ENCODE measurements at regions not wholly inside any gene's neighbourhood (a gene's known extent, or its start where the extent isn't known, plus 50 kb on each side); places are given as distances from the start of the nearest gene placed in this dataset.

DNA sequence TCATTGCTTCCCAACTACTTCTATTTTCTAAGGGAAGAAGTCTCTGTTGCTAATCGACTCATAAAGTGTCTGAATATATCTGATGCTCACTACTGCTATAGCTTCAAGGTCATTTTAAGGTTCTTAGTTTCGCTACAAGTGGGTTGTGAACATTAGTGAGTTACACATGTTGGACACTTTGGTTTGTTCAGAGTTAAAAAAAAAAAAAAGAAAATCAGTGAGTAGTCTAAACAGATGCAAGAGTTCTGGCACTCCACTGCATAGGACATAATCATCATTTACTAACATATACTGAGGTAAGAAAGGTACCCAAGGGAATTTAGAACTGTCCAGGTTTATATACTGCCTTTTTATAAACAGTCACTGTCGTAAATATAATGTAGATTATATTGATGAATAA is 108.8 kb downstream of the KLF12 start:
- H3K36me3 ChIP-seq (ENCODE audit: insufficient read depth, low read length) = peaks cover 26% of the 10 kb centered on the region
- no peak overlapping the region for H3K9ac ChIP-seq (ENCODE audit: low read length)
- DNase-seq = no peak
- H3K27ac ChIP-seq (ENCODE audit: low read length) = no peak overlapping the region
- H3K4me1 ChIP-seq (ENCODE audit: low read length) = peaks cover 57% of the 10 kb centered on the region
- H3K79me2 ChIP-seq (ENCODE audit: low read length) = peaks cover 94% of the 10 kb centered on the region
- H3K9me3 ChIP-seq (ENCODE audit: low read length) = no peaks in the 10 kb centered on the region
- no peaks in the 10 kb centered on the region for H3K9me2 ChIP-seq (replicated peaks; ENCODE audit: insufficient read depth, low read length)
- H3K4me2 ChIP-seq (ENCODE audit: low read depth, low read length, poor library complexity, severe bottlenecking) = peak overlapping the region; percentile 76
- H3K27me3 ChIP-seq (ENCODE audit: low read length) = no peaks in the 10 kb centered on the region
- H2AFZ ChIP-seq (ENCODE audit: low read length) = no peak overlapping the region
- no peaks in the 10 kb centered on the region for H4K20me1 ChIP-seq (ENCODE audit: insufficient read depth, low read depth, low read length)
- H3K4me3 ChIP-seq (ENCODE audit: low read length) = no peak overlapping the region

DNA sequence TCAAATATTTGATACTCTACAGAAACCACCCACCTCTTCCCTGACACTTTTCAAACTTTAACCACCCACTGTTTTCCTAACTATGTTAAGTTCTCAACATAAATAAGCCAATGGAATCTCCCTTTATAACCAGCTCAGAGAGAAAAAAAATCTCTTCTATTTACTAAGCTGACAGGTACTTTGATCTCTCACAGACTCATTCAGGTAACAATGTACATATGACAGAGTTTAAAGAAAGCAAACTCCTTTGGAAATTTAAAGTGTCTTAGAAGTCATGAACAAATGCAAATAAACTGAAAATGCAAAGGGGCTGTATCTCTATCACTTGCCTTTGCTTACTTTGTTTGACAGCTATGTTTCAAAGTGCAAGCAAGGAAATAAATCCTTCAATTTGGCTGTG is 109.3 kb downstream of the KLF12 start:
- no peaks in the 10 kb centered on the region for H3K9me3 ChIP-seq (ENCODE audit: low read length)
- no peak for DNase-seq
- H3K9me2 ChIP-seq (replicated peaks; ENCODE audit: insufficient read depth, low read length) = no peaks in the 10 kb centered on the region
- no peaks in the 10 kb centered on the region for H3K27me3 ChIP-seq (ENCODE audit: low read length)
- H2AFZ ChIP-seq (ENCODE audit: low read length) = no peak overlapping the region
- peaks cover 56% of the 10 kb centered on the region for H3K4me1 ChIP-seq (ENCODE audit: low read length)
- no peak overlapping the region for H3K27ac ChIP-seq (ENCODE audit: low read length)
- peak overlapping the region; percentile 76 for H3K4me2 ChIP-seq (ENCODE audit: low read depth, low read length, poor library complexity, severe bottlenecking)
- peaks cover 94% of the 10 kb centered on the region for H3K79me2 ChIP-seq (ENCODE audit: low read length)
- no peak overlapping the region for H3K9ac ChIP-seq (ENCODE audit: low read length)
- H3K4me3 ChIP-seq (ENCODE audit: low read length) = no peak overlapping the region
- peaks cover 26% of the 10 kb centered on the region for H3K36me3 ChIP-seq (ENCODE audit: insufficient read depth, low read length)
- no peaks in the 10 kb centered on the region for H4K20me1 ChIP-seq (ENCODE audit: insufficient read depth, low read depth, low read length)

DNA sequence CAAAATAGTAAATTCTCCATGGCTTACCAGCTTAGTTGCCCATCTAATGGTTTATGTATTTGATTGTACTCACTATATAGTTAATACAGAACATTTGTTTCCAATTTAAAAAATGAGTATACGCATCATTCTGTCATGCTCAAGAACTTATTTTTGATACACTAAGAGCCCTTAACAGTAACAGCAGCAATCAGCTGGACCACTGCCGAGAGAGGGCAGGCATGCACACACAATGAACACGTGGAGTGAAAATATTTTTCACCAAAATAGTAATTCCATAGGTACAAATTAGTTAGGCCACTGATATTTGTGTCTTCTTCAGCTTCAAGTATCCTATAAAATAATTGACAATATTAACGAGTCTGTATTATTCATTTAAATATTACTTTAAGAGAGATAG is 109.9 kb downstream of the KLF12 start:
- Histone ChIP-seq H3K27ac (ENCODE audit: low read length) (no peak overlapping the region), H3K36me3 (ENCODE audit: insufficient read depth, low read length) (peaks cover 26% of the 10 kb centered on the region), H3K27me3 (ENCODE audit: low read length) (no peaks in the 10 kb centered on the region), H3K9ac (ENCODE audit: low read length) (no peak overlapping the region), H3K9me3 (ENCODE audit: low read length) (no peaks in the 10 kb centered on the region), H3K9me2 (replicated peaks; ENCODE audit: insufficient read depth, low read length) (no peaks in the 10 kb centered on the region), H3K4me2 (ENCODE audit: low read depth, low read length, poor library complexity, severe bottlenecking) (no peak overlapping the region), H4K20me1 (ENCODE audit: insufficient read depth, low read depth, low read length) (no peaks in the 10 kb centered on the region), H3K4me1 (ENCODE audit: low read length) (peaks cover 56% of the 10 kb centered on the region), H3K4me3 (ENCODE audit: low read length) (no peak overlapping the region), H2AFZ (ENCODE audit: low read length) (no peak overlapping the region), H3K79me2 (ENCODE audit: low read length) (peaks cover 94% of the 10 kb centered on the region)
- DNase-seq = no peak

DNA sequence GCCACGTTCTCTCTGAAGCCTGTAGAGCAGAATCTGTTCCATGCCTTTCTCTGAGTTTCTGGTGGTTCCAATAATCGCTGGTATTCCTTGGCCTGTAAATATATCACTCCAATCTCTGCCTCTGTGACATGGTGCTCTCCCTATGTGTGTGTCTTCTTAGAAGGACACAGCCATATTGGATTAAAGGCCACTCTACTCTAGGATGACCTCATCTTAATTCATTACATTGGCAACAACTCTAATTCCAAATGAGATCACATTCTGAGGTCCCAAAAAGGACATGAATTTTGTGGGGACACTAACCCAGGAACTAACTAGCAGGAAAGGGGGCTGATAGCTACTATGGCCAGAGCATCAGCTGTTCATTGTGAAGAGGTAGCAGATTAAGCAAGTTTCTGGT is 110.7 kb downstream of the KLF12 start:
- H3K9me3 ChIP-seq (ENCODE audit: low read length) = no peaks in the 10 kb centered on the region
- H3K27me3 ChIP-seq (ENCODE audit: low read length) = no peaks in the 10 kb centered on the region
- H4K20me1 ChIP-seq (ENCODE audit: insufficient read depth, low read depth, low read length) = no peaks in the 10 kb centered on the region
- H3K36me3 ChIP-seq (ENCODE audit: insufficient read depth, low read length) = peaks cover 26% of the 10 kb centered on the region
- H3K9ac ChIP-seq (ENCODE audit: low read length) = no peak overlapping the region
- H3K27ac ChIP-seq (ENCODE audit: low read length) = no peak overlapping the region
- H3K9me2 ChIP-seq (replicated peaks; ENCODE audit: insufficient read depth, low read length) = no peaks in the 10 kb centered on the region
- peaks cover 94% of the 10 kb centered on the region for H3K79me2 ChIP-seq (ENCODE audit: low read length)
- no peak overlapping the region for H3K4me3 ChIP-seq (ENCODE audit: low read length)
- H3K4me2 ChIP-seq (ENCODE audit: low read depth, low read length, poor library complexity, severe bottlenecking) = no peak overlapping the region
- peaks cover 56% of the 10 kb centered on the region for H3K4me1 ChIP-seq (ENCODE audit: low read length)
- H2AFZ ChIP-seq (ENCODE audit: low read length) = no peak overlapping the region
- DNase-seq = no peak

DNA sequence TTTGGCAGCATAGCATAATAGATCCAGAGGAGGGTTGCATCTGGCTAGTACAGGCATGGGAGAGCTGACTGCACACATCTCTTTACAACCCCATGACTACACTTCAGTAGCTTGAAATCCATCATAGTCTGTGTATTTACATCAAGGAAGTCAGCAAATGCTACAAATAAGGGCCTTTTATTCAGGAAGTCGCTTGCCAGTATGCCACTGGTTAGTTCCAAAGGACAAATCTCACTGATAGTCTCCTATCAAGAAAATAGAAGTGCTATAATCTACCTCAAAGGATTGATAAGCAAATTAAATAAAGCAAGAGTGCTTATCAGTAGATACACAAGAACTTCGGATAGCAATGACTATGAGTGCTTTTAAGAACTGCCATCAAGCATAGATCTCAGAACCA is 112.7 kb downstream of the KLF12 start:
- Histone ChIP-seq H3K79me2 (ENCODE audit: low read length) (peaks cover 92% of the 10 kb centered on the region), H3K27me3 (ENCODE audit: low read length) (no peaks in the 10 kb centered on the region), H3K9me3 (ENCODE audit: low read length) (no peaks in the 10 kb centered on the region), H3K4me2 (ENCODE audit: low read depth, low read length, poor library complexity, severe bottlenecking) (no peak overlapping the region), H3K9me2 (replicated peaks; ENCODE audit: insufficient read depth, low read length) (no peaks in the 10 kb centered on the region), H4K20me1 (ENCODE audit: insufficient read depth, low read depth, low read length) (no peaks in the 10 kb centered on the region), H3K27ac (ENCODE audit: low read length) (no peak overlapping the region), H3K9ac (ENCODE audit: low read length) (no peak overlapping the region), H3K36me3 (ENCODE audit: insufficient read depth, low read length) (peaks cover 26% of the 10 kb centered on the region), H3K4me3 (ENCODE audit: low read length) (no peak overlapping the region), H2AFZ (ENCODE audit: low read length) (no peak overlapping the region), H3K4me1 (ENCODE audit: low read length) (peaks cover 53% of the 10 kb centered on the region)
- DNase-seq = no peak

DNA sequence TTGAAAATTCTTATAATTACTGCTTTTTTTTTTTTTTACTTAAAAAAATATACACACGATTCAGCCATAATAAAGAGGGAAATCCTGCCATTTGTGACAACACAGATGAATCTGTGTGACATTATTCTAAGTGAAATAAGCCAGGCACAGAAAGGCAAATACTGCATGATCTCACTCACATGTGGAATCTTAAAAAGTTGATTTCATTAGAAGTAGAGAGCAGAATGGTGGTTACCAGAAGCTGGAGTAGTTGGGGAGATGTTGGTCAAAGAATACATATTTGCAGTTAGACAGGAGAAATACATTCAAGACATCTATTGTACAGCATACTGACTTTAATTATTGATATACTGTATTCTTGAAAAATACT is 116.2 kb downstream of the KLF12 start:
- DNase-seq = no peak
- Histone ChIP-seq H3K79me2 (ENCODE audit: low read length) (peaks cover 92% of the 10 kb centered on the region), H3K9me2 (replicated peaks; ENCODE audit: insufficient read depth, low read length) (no peaks in the 10 kb centered on the region), H3K9ac (ENCODE audit: low read length) (peak overlapping the region; percentile 18; the same call in 1 of the 2 replicates), H3K4me2 (ENCODE audit: low read depth, low read length, poor library complexity, severe bottlenecking) (peak overlapping the region; percentile 49), H3K27me3 (ENCODE audit: low read length) (no peaks in the 10 kb centered on the region), H3K4me3 (ENCODE audit: low read length) (no peak overlapping the region), H4K20me1 (ENCODE audit: insufficient read depth, low read depth, low read length) (no peaks in the 10 kb centered on the region), H3K36me3 (ENCODE audit: insufficient read depth, low read length) (peaks cover 7% of the 10 kb centered on the region; the same call in 1 of the 2 replicates), H3K9me3 (ENCODE audit: low read length) (no peaks in the 10 kb centered on the region), H3K27ac (ENCODE audit: low read length) (peak overlapping the region; percentile 63), H2AFZ (ENCODE audit: low read length) (no peak overlapping the region), H3K4me1 (ENCODE audit: low read length) (peaks cover 53% of the 10 kb centered on the region)

DNA sequence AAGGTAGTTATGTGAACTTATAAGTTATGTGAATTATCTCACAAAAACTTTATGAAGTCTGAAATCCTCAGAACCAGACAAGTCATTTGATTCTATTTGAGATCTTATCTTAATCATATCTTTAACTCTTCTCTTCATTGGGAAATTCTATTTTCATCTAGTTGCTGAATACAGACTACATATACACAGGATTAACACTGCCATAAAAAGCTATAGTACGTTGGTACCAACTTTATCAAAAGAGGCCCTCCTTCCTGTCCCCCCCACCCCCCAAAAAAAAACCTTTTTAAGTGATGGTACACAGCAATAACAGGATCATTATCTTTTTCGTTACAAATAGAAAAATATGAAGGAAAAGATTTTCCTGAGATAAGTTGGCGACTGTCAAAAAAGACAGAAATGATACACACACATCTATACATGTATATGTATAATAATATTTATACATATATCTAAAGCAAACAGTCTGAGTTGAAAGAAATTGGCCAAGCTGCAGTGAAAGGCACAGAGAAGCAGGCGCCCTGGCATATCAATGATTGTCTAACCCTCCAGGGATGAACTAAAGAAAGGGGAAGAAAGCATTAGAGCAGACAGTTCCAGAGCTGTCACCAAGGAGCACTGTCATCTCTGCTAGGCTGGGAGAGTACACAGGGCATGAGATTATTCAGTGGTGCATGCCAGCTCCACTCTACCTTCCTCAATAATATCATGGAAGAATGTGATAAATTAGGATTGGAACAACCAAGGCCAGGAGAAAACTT is 116.7 kb downstream of the KLF12 start:
- H3K9me3 ChIP-seq (ENCODE audit: low read length) = no peaks in the 10 kb centered on the region
- peak overlapping the region; percentile 63 for H3K27ac ChIP-seq (ENCODE audit: low read length)
- H3K9me2 ChIP-seq (replicated peaks; ENCODE audit: insufficient read depth, low read length) = no peaks in the 10 kb centered on the region
- H3K4me2 ChIP-seq (ENCODE audit: low read depth, low read length, poor library complexity, severe bottlenecking) = peak overlapping the region; percentile 49
- peaks cover 59% of the 10 kb centered on the region for H3K4me1 ChIP-seq (ENCODE audit: low read length)
- peaks cover 4% of the 10 kb centered on the region; the same call in 1 of the 2 replicates for H3K36me3 ChIP-seq (ENCODE audit: insufficient read depth, low read length)
- H4K20me1 ChIP-seq (ENCODE audit: insufficient read depth, low read depth, low read length) = no peaks in the 10 kb centered on the region
- DNase-seq = peak; percentile 66
- H3K9ac ChIP-seq (ENCODE audit: low read length) = peak overlapping the region; percentile 18; the same call in 1 of the 2 replicates
- no peak overlapping the region for H3K4me3 ChIP-seq (ENCODE audit: low read length)
- H3K27me3 ChIP-seq (ENCODE audit: low read length) = no peaks in the 10 kb centered on the region
- H3K79me2 ChIP-seq (ENCODE audit: low read length) = peaks cover 92% of the 10 kb centered on the region
- no peak overlapping the region for H2AFZ ChIP-seq (ENCODE audit: low read length)

DNA sequence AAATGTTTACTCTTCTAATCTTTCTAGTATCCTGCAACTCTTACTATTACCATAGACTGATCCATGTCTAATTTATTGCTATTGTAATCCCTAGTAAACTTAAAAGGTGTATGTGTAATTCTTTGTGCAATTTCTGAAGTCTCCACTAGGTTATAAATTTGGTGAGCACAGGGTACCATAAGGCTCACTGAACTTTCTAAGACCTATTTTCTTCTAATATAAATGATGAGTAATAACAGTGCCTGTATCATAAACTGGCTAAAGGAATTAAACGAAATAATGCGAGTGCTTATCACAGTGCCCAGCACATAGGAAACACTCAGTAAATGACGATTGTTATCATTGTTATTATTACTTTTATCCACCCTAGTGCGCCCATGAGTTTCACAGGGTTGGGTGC is 119.1 kb downstream of the KLF12 start:
- Histone ChIP-seq H3K79me2 (ENCODE audit: low read length) (peaks cover 94% of the 10 kb centered on the region), H3K4me2 (ENCODE audit: low read depth, low read length, poor library complexity, severe bottlenecking) (no peak overlapping the region), H3K27me3 (ENCODE audit: low read length) (no peaks in the 10 kb centered on the region), H3K36me3 (ENCODE audit: insufficient read depth, low read length) (peaks cover 4% of the 10 kb centered on the region; the same call in 1 of the 2 replicates), H3K9me3 (ENCODE audit: low read length) (no peaks in the 10 kb centered on the region), H3K9ac (ENCODE audit: low read length) (no peak overlapping the region), H3K9me2 (replicated peaks; ENCODE audit: insufficient read depth, low read length) (no peaks in the 10 kb centered on the region), H2AFZ (ENCODE audit: low read length) (no peak overlapping the region), H3K4me1 (ENCODE audit: low read length) (peaks cover 71% of the 10 kb centered on the region), H4K20me1 (ENCODE audit: insufficient read depth, low read depth, low read length) (no peaks in the 10 kb centered on the region), H3K27ac (ENCODE audit: low read length) (no peak overlapping the region), H3K4me3 (ENCODE audit: low read length) (no peak overlapping the region)
- DNase-seq = peak; percentile 75
